ES-I3 (cell line): ENCODE measurements at regions not wholly inside any gene's neighbourhood (a gene's known extent, or its start where the extent isn't known, plus 50 kb on each side); places are given as distances from the start of the nearest gene placed in this dataset.

Experiments used
- H3K36me3 ChIP-seq: 2 replicates; pipeline ENCODE4 v1.6.1; 2013; ENCODE audit warnings: mild to moderate bottlenecking, low read length, control low read depth, moderate library complexity; ENCODE audit not compliant: insufficient read depth
- H3K4me1 ChIP-seq: 2 replicates; pipeline ENCODE4 v1.6.1; 2013; ENCODE audit warnings: mild to moderate bottlenecking, control low read depth, low read length; ENCODE audit not compliant: insufficient read depth
- H3K9ac ChIP-seq: 2 replicates; pipeline ENCODE4 v1.6.1; 2013; ENCODE audit warnings: low read depth, mild to moderate bottlenecking, low read length, moderate library complexity
- H3K9me3 ChIP-seq: 2 replicates; pipeline ENCODE4 v1.6.1; 2013; ENCODE audit warnings: mild to moderate bottlenecking, low read length, moderate library complexity; ENCODE audit not compliant: control insufficient read depth, insufficient read depth

DNA sequence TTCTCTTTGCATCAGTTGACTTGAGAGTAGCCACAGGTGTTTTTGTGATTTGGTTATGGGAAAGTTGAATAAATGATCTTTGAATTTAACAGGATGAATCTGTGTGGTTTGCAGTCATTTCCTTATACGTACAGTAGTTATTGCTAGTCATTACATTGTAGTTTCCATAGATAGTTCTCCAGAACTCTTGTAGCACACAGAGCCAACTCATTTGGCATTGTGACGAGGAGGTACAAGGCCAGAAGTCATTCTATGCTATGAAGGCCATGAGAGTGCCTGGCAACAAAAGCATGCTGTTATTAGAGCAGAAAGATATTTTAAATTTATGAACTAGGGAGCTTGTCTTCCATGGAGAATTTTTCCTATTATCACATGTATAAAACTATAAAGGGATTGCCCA is 973.0 kb upstream of the CHAC2 start:
- Histone ChIP-seq H3K9ac (no peak overlapping the region), H3K36me3 (no peaks in the 10 kb centered on the region), H3K9me3 (no peaks in the 10 kb centered on the region), H3K4me1 (no peaks in the 10 kb centered on the region)

GRCh38 chr2:52779446-52779845 is 988.2 kb upstream of the CHAC2 start:
- Histone ChIP-seq H3K9ac (no peak overlapping the region), H3K4me1 (no peaks in the 10 kb centered on the region), H3K36me3 (no peaks in the 10 kb centered on the region), H3K9me3 (no peaks in the 10 kb centered on the region)

- Histone ChIP-seq H3K36me3 (no peaks in the 10 kb centered on the region), H3K9me3 (no peaks in the 10 kb centered on the region), H3K4me1 (no peaks in the 10 kb centered on the region), H3K9ac (no peak overlapping the region)
Observed at GRCh38 chr2:52776571-52776970, 991.0 kb upstream of the CHAC2 start.

DNA sequence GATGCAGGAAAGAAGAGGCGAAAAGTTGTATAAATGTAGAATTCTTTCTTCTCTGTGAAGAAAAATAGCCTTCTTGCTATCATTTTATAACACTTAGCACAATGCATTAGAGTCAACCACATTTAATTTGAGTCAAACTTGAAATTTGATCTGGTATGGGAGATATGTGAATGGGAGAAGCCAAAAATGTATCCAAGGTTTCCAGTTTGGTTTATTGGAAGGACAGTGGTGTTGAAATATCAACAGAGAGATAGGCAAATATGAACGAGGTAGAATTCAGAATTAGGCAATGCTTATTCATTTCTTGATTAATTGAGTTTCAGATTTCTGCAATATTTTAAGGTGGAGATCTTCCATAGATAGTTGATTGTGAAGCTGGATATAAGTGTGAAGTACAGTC is 991.9 kb upstream of the CHAC2 start:
- H3K9ac ChIP-seq, result no peak overlapping the region
- no peaks in the 10 kb centered on the region for H3K36me3 ChIP-seq
- H3K9me3 ChIP-seq, result no peaks in the 10 kb centered on the region
- H3K4me1 ChIP-seq, result no peaks in the 10 kb centered on the region

GRCh38 chr2:52765735-52766134 is 1001.9 kb upstream of the CHAC2 start:
- H3K9ac ChIP-seq, result no peak overlapping the region
- H3K4me1 ChIP-seq, result no peaks in the 10 kb centered on the region
- H3K36me3 ChIP-seq, result no peaks in the 10 kb centered on the region
- H3K9me3 ChIP-seq, result no peaks in the 10 kb centered on the region

GRCh38 chr2:52749764-52750163 is 1017.8 kb upstream of the CHAC2 start:
- no peaks in the 10 kb centered on the region for H3K4me1 ChIP-seq
- H3K9ac ChIP-seq, result no peak overlapping the region
- H3K36me3 ChIP-seq, result no peaks in the 10 kb centered on the region
- H3K9me3 ChIP-seq, result no peaks in the 10 kb centered on the region

GRCh38 chr2:52745144-52745543 is 1022.5 kb upstream of the CHAC2 start:
- Histone ChIP-seq H3K36me3 (no peaks in the 10 kb centered on the region), H3K9me3 (no peaks in the 10 kb centered on the region), H3K9ac (no peak overlapping the region), H3K4me1 (no peaks in the 10 kb centered on the region)

DNA sequence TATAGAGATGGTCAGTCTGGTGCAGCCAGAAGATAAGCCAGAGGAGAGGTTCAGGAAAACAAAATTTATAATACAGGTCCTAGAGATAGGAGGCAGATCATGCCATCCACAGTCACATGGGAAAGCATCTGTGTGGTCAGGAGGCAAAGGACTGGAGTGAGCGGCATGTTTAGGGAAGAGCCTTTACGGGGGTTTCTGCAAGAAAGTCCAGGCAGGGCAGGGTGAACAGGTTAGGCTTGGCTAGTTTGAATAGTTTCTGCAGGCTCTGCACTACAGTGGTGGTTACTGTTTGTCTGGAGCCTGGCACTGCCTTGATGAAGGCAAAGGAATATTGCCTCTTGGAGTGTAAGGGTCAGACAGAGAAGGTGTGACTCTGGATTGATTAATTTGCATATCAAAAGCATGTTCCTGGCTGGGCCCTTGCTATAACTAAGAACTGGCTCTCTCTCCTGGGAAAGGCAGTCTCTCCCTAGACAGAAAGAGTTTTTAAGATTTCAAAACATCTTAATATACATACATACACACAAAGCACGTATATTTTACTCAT is 1034.7 kb upstream of the CHAC2 start:
- Histone ChIP-seq H3K9ac (no peak overlapping the region), H3K4me1 (peaks cover 6% of the 10 kb centered on the region), H3K9me3 (no peaks in the 10 kb centered on the region), H3K36me3 (no peaks in the 10 kb centered on the region)

- no peaks in the 10 kb centered on the region for H3K9me3 ChIP-seq
- no peaks in the 10 kb centered on the region for H3K4me1 ChIP-seq
- no peaks in the 10 kb centered on the region for H3K36me3 ChIP-seq
- H3K9ac ChIP-seq, result no peak overlapping the region
Observed at GRCh38 chr2:52724585-52724984, 1043.0 kb upstream of the CHAC2 start.

GRCh38 chr2:52717836-52718235 is 1049.8 kb upstream of the CHAC2 start:
- Histone ChIP-seq H3K9ac (no peak overlapping the region), H3K36me3 (no peaks in the 10 kb centered on the region), H3K4me1 (no peaks in the 10 kb centered on the region), H3K9me3 (no peaks in the 10 kb centered on the region)

- Histone ChIP-seq H3K36me3 (no peaks in the 10 kb centered on the region), H3K9me3 (no peaks in the 10 kb centered on the region), H3K9ac (no peak overlapping the region), H3K4me1 (no peaks in the 10 kb centered on the region)
Observed at GRCh38 chr2:52710810-52711618, 1056.6 kb upstream of the CHAC2 start.

DNA sequence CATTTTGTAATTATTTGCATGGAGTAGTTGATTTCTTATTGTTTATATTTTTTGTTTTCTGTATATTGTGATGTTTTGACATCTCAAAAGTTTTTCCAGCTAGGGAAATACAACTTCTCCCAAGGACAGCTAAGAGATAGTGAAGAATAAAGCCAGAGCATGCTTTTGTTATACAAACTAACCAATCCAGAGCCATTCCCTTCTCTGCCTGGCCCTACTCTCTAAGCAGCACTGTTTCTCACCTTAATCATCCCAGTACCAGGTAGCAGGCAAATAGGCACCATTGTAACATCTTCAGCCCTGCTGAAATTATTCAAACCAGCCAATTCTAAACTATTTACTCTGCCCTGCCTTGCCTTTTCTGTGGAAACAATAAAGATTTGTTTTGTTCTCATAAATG is 1063.4 kb upstream of the CHAC2 start:
- Histone ChIP-seq H3K9me3 (no peaks in the 10 kb centered on the region), H3K9ac (no peak overlapping the region), H3K36me3 (no peaks in the 10 kb centered on the region), H3K4me1 (no peaks in the 10 kb centered on the region)

DNA sequence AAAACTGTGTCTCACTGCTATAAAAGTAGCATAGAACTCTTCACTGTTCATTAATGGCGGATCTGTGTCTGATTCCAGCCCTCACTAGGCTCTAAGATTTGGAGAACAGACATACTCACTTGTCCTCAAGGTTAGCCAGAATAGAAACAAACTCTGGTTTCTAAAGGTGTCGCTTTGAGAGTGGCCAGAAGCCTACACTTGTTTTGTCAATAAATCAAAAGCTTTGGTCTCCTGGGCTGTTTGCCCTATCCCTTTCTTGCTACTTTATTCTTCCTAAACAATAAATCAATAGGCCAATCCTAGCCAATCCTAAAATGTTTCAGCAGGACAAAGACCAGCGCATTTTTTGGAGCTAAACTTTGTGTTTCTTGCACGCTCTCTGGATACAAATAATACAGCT is 1064.6 kb upstream of the CHAC2 start:
- Histone ChIP-seq H3K9me3 (no peaks in the 10 kb centered on the region), H3K36me3 (no peaks in the 10 kb centered on the region), H3K4me1 (no peaks in the 10 kb centered on the region), H3K9ac (no peak overlapping the region)

GRCh38 chr2:52698408-52698807 is 1069.2 kb upstream of the CHAC2 start:
- H3K9ac ChIP-seq, result no peak overlapping the region
- H3K36me3 ChIP-seq, result no peaks in the 10 kb centered on the region
- no peaks in the 10 kb centered on the region for H3K9me3 ChIP-seq
- no peaks in the 10 kb centered on the region for H3K4me1 ChIP-seq

- no peaks in the 10 kb centered on the region for H3K4me1 ChIP-seq
- H3K9ac ChIP-seq, result no peak overlapping the region
- H3K9me3 ChIP-seq, result no peaks in the 10 kb centered on the region
- no peaks in the 10 kb centered on the region for H3K36me3 ChIP-seq
Observed at GRCh38 chr2:52697690-52698089, 1069.9 kb upstream of the CHAC2 start.
